Naive thymus-derived CD8-positive, alpha-beta T cell (primary cell): ENCODE measurements at regions not wholly inside any gene's neighbourhood (a gene's known extent, or its start where the extent isn't known, plus 50 kb on each side); places are given as distances from the start of the nearest gene placed in this dataset.

Experiments used
- ATAC-seq, 2 donors: fragments of 150-1000 bp; cut with Tn5 transposase in 1 of 2; sonication (Bioruptor Pico), chemical (Tn5 transposase) in 1 of 2; 1 replicate in 1 of 2; 2 replicates in 1 of 2; pipeline ENCODE4 v1.10.0; 2021; ENCODE audit warnings: mild to moderate bottlenecking in 2 of 2, moderate library complexity in 2 of 2
- POLR2A ChIA-PET: fragments of 350-600 bp; sonication (Branson Sonifier 250); formaldehyde crosslinking; loops from one replicate; lab custom pipeline; 2021; ENCODE audit warnings: antibody characterized with exemption; lab: Charles Lee
- DNase-seq, 10 donors: peaks; one replicate each; pipeline versions ENCODE4 v3.0.0 to v3.0.0-alpha.2; 2020 to 2022
- H3K27ac Mint-ChIP-seq, 10 donors: one replicate each; pipeline ENCODE4 v1.8.0; 2020 to 2022; ENCODE audit warnings: mild to moderate bottlenecking in 10 of 10, mixed read lengths in 10 of 10, moderate library complexity in 4 of 10, inconsistent platforms in 1 of 10
- H3K27me3 Mint-ChIP-seq, 5 donors: one replicate each; pipeline ENCODE4 v1.8.0; 2021 to 2022; ENCODE audit warnings: mixed read lengths in 5 of 5
- H3K36me3 Mint-ChIP-seq, 3 donors: one replicate each; pipeline ENCODE4 v1.8.0; 2020 to 2022; ENCODE audit warnings: mixed read lengths in 3 of 3, mild to moderate bottlenecking in 2 of 3, inconsistent platforms in 1 of 3
- H3K4me1 Mint-ChIP-seq, 4 donors: one replicate each; pipeline ENCODE4 v1.8.0; 2021 to 2022; ENCODE audit warnings: mixed read lengths in 4 of 4
- H3K4me3 Mint-ChIP-seq, 10 donors: one replicate each; pipeline ENCODE4 v1.8.0; 2020 to 2022; ENCODE audit warnings: mild to moderate bottlenecking in 10 of 10, mixed read lengths in 10 of 10, moderate library complexity in 6 of 10, inconsistent platforms in 1 of 10
- H3K9me3 Mint-ChIP-seq, 9 donors: one replicate each; pipeline ENCODE4 v1.8.0; 2020 to 2022; ENCODE audit warnings: mixed read lengths in 9 of 9, mild to moderate bottlenecking in 3 of 9, inconsistent platforms in 1 of 9, moderate library complexity in 1 of 9

DNA sequence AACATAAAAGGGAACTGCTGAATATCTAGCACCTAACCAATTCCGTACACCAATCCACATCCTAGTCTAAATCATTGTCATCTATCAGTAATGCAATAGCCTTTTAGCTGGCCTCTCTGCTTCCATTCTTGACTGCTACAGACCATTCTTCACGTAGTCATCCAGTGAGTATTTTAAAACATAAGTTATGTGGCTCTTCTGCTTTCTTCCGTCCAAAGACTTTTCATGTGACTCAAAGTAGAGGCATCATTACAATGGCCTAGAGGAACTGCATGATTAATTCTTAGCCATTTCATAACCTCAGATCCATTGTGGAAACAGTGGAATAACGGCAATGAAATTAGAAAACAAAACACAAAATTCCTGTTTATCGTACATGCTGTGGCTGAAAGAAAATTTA, 88.9 kb upstream of the CBLB start:
- peaks cover 0 to 3% (median 0%) of the 10 kb centered on the region in 4 donors for H3K4me1 Mint-ChIP-seq
- no peak for DNase-seq
- POLR2A ChIA-PET, result no interaction called here
- no peak overlapping the region for H3K4me3 Mint-ChIP-seq
- peaks cover 0 to 5% (median 0%) of the 10 kb centered on the region in 3 donors for H3K36me3 Mint-ChIP-seq
- no peak for ATAC-seq
- H3K27ac Mint-ChIP-seq, result no peak overlapping the region
- H3K9me3 Mint-ChIP-seq, result peaks cover 0 to 3% (median 0%) of the 10 kb centered on the region in 9 donors
- no peaks in the 10 kb centered on the region for H3K27me3 Mint-ChIP-seq

- POLR2A ChIA-PET, result no interaction called here
- ATAC-seq (no peak), DNase-seq (no peak)
- Mint-ChIP-seq H3K27ac (peak overlapping the region in 1 of 10 donors; percentile 34), H3K4me1 (peaks cover 0 to 3% (median 0%) of the 10 kb centered on the region in 4 donors), H3K36me3 (peaks cover 0 to 5% (median 0%) of the 10 kb centered on the region in 3 donors), H3K9me3 (peaks cover 0 to 3% (median 0%) of the 10 kb centered on the region in 9 donors), H3K4me3 (no peak overlapping the region), H3K27me3 (no peaks in the 10 kb centered on the region)
Measured at GRCh38 chr3:105958237-105959000, 89.6 kb upstream of the CBLB start.

DNA sequence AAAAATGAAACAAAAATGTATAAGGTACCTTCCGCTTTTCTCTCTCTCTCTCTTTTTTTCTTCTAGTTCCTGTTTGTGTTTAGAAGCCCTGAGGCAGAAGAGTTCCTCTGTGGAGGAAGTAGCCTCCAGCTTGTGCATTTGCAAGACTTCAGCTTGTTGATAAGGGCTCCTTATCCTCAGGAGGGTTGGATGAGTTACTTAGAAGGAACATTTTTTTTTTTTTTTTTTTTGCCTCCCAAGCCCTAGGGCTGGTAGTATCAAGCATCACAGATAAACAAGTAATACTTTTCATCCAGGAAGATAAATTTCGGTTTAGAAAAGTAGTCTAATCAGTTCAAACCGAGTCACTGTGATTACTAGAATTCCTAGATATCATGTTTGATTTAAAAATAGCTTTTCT, 91.0 kb upstream of the CBLB start:
- H3K4me3 Mint-ChIP-seq, result no peak overlapping the region
- H3K9me3 Mint-ChIP-seq, result peaks cover 0 to 3% (median 0%) of the 10 kb centered on the region in 9 donors
- POLR2A ChIA-PET, result no interaction called here
- peaks cover 0 to 3% (median 0%) of the 10 kb centered on the region in 4 donors for H3K4me1 Mint-ChIP-seq
- no peak overlapping the region for H3K27ac Mint-ChIP-seq
- DNase-seq, result no peak
- no peak for ATAC-seq
- H3K27me3 Mint-ChIP-seq, result no peaks in the 10 kb centered on the region
- peaks cover 0 to 5% (median 0%) of the 10 kb centered on the region in 3 donors for H3K36me3 Mint-ChIP-seq

DNA sequence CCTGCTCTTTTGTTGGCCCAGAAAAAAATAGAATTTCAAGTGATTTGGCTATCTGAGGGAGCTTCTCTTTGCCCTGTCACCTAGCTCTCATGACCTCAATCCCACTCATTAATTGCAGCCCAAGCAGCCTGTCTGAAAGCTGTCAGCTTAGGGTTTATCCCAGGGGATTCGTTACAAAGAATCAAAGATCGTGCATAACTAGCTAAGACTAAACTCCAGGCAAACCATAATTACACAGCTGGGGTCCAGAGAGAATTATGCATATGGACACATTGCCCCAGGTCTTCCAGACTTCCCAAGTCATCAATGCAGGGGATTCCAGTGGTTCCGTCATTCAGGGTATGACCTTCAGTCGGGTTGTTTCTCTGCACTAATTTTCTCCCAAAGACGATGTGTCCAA, 91.6 kb upstream of the CBLB start:
- H3K36me3 Mint-ChIP-seq, result peaks cover 0 to 5% (median 0%) of the 10 kb centered on the region in 3 donors
- peaks cover 0 to 3% (median 0%) of the 10 kb centered on the region in 9 donors for H3K9me3 Mint-ChIP-seq
- no peak overlapping the region for H3K4me3 Mint-ChIP-seq

DNA sequence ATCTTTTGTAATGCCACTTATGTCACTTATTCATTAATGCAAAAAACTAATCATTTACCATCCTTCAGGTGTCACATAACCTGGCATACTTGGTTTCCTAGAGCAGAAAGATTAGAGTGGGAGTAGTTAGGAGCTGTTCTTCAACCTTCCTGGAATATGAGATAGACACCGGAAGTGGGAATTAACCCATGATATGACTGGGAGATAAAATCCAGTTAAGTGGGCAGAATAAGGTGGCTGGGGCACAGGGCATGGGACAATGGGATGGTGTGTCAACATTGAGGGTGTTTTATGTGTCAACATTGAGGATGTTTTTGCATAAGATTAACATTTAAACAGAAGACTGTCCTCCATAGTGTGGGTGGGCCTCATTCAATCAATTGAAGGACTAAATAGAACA, 94.3 kb upstream of the CBLB start:
- peaks cover 0 to 4% (median 0%) of the 10 kb centered on the region in 3 donors for H3K36me3 Mint-ChIP-seq
- H3K27ac Mint-ChIP-seq, result no peak overlapping the region
- H3K27me3 Mint-ChIP-seq, result no peaks in the 10 kb centered on the region
- peaks cover 0 to 3% (median 0%) of the 10 kb centered on the region in 4 donors for H3K4me1 Mint-ChIP-seq
- H3K4me3 Mint-ChIP-seq, result no peak overlapping the region
- POLR2A ChIA-PET, result no interaction called here
- H3K9me3 Mint-ChIP-seq, result peaks cover 0 to 3% (median 0%) of the 10 kb centered on the region in 9 donors
- DNase-seq (no peak), ATAC-seq (no peak)

More for the DNA sequence above, 91.6 kb upstream of the CBLB start:
- peaks cover 0 to 3% (median 0%) of the 10 kb centered on the region in 4 donors for H3K4me1 Mint-ChIP-seq
- ATAC-seq, result no peak
- peak overlapping the region in 1 of 10 donors; percentile 43 for H3K27ac Mint-ChIP-seq
- no peak for DNase-seq
- H3K27me3 Mint-ChIP-seq, result no peaks in the 10 kb centered on the region
- POLR2A ChIA-PET, result no interaction called here

GRCh38 chr3:105965384-105965783, 96.6 kb upstream of the CBLB start:
- no peak for ATAC-seq
- Mint-ChIP-seq H3K4me3 (no peak overlapping the region), H3K9me3 (peaks cover 0 to 8% (median 4%) of the 10 kb centered on the region in 9 donors), H3K27ac (no peak overlapping the region), H3K4me1 (no peaks in the 10 kb centered on the region), H3K27me3 (no peaks in the 10 kb centered on the region), H3K36me3 (peaks cover 0 to 3% (median 3%) of the 10 kb centered on the region in 3 donors)
- POLR2A ChIA-PET, result no interaction called here
- no peak for DNase-seq

GRCh38 chr3:105967117-105967516, 98.3 kb upstream of the CBLB start:
- Mint-ChIP-seq H3K9me3 (peaks cover 0 to 24% (median 15%) of the 10 kb centered on the region in 9 donors), H3K4me3 (no peak overlapping the region), H3K27me3 (no peaks in the 10 kb centered on the region), H3K27ac (no peak overlapping the region), H3K36me3 (peaks cover 0 to 19% (median 16%) of the 10 kb centered on the region in 3 donors), H3K4me1 (no peaks in the 10 kb centered on the region)
- no peak for ATAC-seq
- POLR2A ChIA-PET, result no interaction called here
- no peak for DNase-seq

GRCh38 chr3:105970283-105970682, 101.5 kb upstream of the CBLB start:
- DNase-seq, result no peak
- Mint-ChIP-seq H3K4me1 (no peaks in the 10 kb centered on the region), H3K27ac (no peak overlapping the region), H3K9me3 (peaks cover 0 to 31% (median 16%) of the 10 kb centered on the region in 9 donors), H3K27me3 (no peaks in the 10 kb centered on the region), H3K4me3 (no peak overlapping the region), H3K36me3 (peaks cover 0 to 23% (median 17%) of the 10 kb centered on the region in 3 donors)
- ATAC-seq, result no peak
- POLR2A ChIA-PET, result no interaction called here

GRCh38 chr3:105972069-105972468, 103.3 kb upstream of the CBLB start:
- peaks cover 0 to 7% (median 0%) of the 10 kb centered on the region in 4 donors for H3K4me1 Mint-ChIP-seq
- no peak overlapping the region for H3K27ac Mint-ChIP-seq
- no peak for ATAC-seq
- no peak for DNase-seq
- H3K27me3 Mint-ChIP-seq, result no peaks in the 10 kb centered on the region
- POLR2A ChIA-PET, result no interaction called here
- H3K9me3 Mint-ChIP-seq, result peaks cover 0 to 31% (median 16%) of the 10 kb centered on the region in 9 donors
- peaks cover 0 to 23% (median 17%) of the 10 kb centered on the region in 3 donors for H3K36me3 Mint-ChIP-seq
- no peak overlapping the region for H3K4me3 Mint-ChIP-seq

- DNase-seq (no peak), ATAC-seq (no peak)
- Mint-ChIP-seq H3K4me1 (peaks cover 0 to 7% (median 0%) of the 10 kb centered on the region in 4 donors), H3K9me3 (peaks cover 0 to 31% (median 16%) of the 10 kb centered on the region in 9 donors), H3K27ac (no peak overlapping the region), H3K27me3 (no peaks in the 10 kb centered on the region), H3K36me3 (peaks cover 0 to 23% (median 17%) of the 10 kb centered on the region in 3 donors), H3K4me3 (no peak overlapping the region)
- POLR2A ChIA-PET, result no interaction called here
Measured at GRCh38 chr3:105974381-105974780, 105.6 kb upstream of the CBLB start.

DNA sequence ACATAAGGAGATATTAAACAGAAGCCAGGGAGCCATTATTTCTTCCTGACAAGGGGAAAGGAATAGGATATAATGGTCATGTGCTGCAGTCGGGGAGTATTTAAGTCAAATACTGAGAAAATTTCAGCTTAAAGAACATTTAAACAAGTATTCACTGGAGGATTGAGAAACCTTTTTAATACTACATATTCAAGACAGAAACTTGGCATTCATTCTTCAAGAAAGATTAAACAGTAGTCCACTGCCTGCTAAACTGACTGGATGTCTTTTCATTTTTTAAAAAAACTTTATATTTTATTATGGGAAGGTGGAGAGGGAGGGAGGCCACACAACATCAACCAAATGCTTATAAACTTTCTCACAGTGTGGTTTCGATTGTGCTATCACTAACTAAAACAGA, 107.4 kb upstream of the CBLB start:
- DNase-seq (no peak), ATAC-seq (no peak)
- Mint-ChIP-seq H3K27me3 (no peaks in the 10 kb centered on the region), H3K4me3 (no peak overlapping the region), H3K9me3 (peaks cover 0 to 17% (median 13%) of the 10 kb centered on the region in 9 donors), H3K4me1 (peaks cover 0 to 7% (median 0%) of the 10 kb centered on the region in 4 donors), H3K36me3 (peaks cover 0 to 13% (median 11%) of the 10 kb centered on the region in 3 donors), H3K27ac (peak overlapping the region in 1 of 10 donors; percentile 38)
- POLR2A ChIA-PET, result no interaction called here

DNA sequence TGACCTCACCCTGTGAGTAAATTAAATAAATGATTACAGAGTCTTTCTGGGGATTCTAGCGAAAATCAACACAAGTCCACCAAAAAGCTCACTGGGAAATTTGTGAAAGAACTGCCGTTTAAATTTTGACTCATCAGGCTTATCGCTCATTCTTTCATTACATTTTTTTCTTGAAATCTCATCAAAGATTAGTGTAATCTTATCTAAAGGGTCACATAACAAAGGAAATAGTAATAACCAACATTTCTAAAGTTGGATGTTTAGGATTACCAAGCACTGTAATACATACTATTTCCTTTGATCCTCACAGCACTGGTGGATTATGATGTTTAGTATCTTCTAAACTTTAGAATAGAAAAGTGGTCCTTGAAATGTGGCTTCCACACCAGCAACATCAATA, 111.1 kb upstream of the CBLB start:
- Mint-ChIP-seq H3K27me3 (no peaks in the 10 kb centered on the region), H3K9me3 (peaks cover 0 to 4% (median 0%) of the 10 kb centered on the region in 9 donors), H3K4me1 (peaks cover 4 to 9% (median 5%) of the 10 kb centered on the region in 4 donors), H3K27ac (no peak overlapping the region), H3K36me3 (peaks cover 0 to 6% (median 0%) of the 10 kb centered on the region in 3 donors), H3K4me3 (no peak overlapping the region)
- ATAC-seq (no peak), DNase-seq (no peak)
- POLR2A ChIA-PET, result no interaction called here

- peaks cover 0 to 6% (median 0%) of the 10 kb centered on the region in 3 donors for H3K36me3 Mint-ChIP-seq
- POLR2A ChIA-PET, result no interaction called here
- peaks cover 0 to 4% (median 0%) of the 10 kb centered on the region in 9 donors for H3K9me3 Mint-ChIP-seq
- no peak for ATAC-seq
- H3K4me3 Mint-ChIP-seq, result no peak overlapping the region
- DNase-seq, result no peak
- peaks cover 8 to 17% (median 14%) of the 10 kb centered on the region in 4 donors for H3K4me1 Mint-ChIP-seq
- H3K27me3 Mint-ChIP-seq, result no peaks in the 10 kb centered on the region
- no peak overlapping the region for H3K27ac Mint-ChIP-seq
Measured at GRCh38 chr3:105982207-105982606, 113.4 kb upstream of the CBLB start.
